Aorta (tissue), 5 donors: ENCODE measurements at regions not wholly inside any gene's neighbourhood (a gene's known extent, or its start where the extent isn't known, plus 50 kb on each side); places are given as distances from the start of the nearest gene placed in this dataset.

ENCODE experiments used
- ATAC-seq: fragments of 200-7000 bp; cut with Tn5 transposase; one replicate; pipeline ENCODE4 v1.9.1; 2022; ENCODE audit warnings: moderate library complexity; ENCODE audit not compliant: low FRiP score
- DNase-seq, 2 donors: peaks; one replicate each; pipeline ENCODE4 v3.0.0-alpha.2; 2020
- H3K27ac ChIP-seq, 2 donors: one replicate each; pipeline ENCODE4 v1.5.1; 2013; ENCODE audit warnings: low read length in 2 of 2, mild to moderate bottlenecking in 2 of 2, moderate library complexity in 2 of 2, control low read depth in 1 of 2, inconsistent platforms in 1 of 2, low read depth in 1 of 2
- H3K27me3 ChIP-seq, 2 donors: one replicate each; pipeline ENCODE4 v1.6.1; 2013; ENCODE audit warnings: control low read depth in 1 of 2, low read length in 1 of 2, mild to moderate bottlenecking in 1 of 2, moderate library complexity in 1 of 2; ENCODE audit not compliant: insufficient read depth in 2 of 2, control insufficient read depth in 1 of 2
- H3K36me3 ChIP-seq, 2 donors: one replicate each; pipeline ENCODE4 v1.6.1; 2013; ENCODE audit warnings: control low read depth in 1 of 2, low read length in 1 of 2, mild to moderate bottlenecking in 1 of 2; ENCODE audit not compliant: insufficient read depth in 2 of 2, control insufficient read depth in 1 of 2
- H3K4me1 ChIP-seq, 2 donors: one replicate each; pipeline ENCODE4 v1.6.1; 2013; ENCODE audit warnings: low read length in 2 of 2, control low read depth in 1 of 2, mild to moderate bottlenecking in 1 of 2, moderate library complexity in 1 of 2; ENCODE audit not compliant: insufficient read depth in 2 of 2, control insufficient read depth in 1 of 2
- H3K4me3 ChIP-seq, 2 donors: one replicate each; pipeline ENCODE4 v1.5.1; 2013; ENCODE audit warnings: low read length in 2 of 2, control low read depth in 1 of 2, mild to moderate bottlenecking in 1 of 2
- H3K9me3 ChIP-seq: one replicate; pipeline ENCODE4 v1.6.1; 2013; ENCODE audit warnings: mild to moderate bottlenecking, low read length; ENCODE audit not compliant: control insufficient read depth
- WGBS, 2 donors: extraction: QIAGEN DNeasy Blood & Tissue Kit; methylation state at CpG; one replicate each; pipeline ENCODE4 v1.1.7; 2013; 5-methylcytosine and 5-hydroxymethylcytosine counted together
- intact Hi-C, 2 donors: fragments of 100-400 bp; cut with DNase I; formaldehyde crosslinking; loops; one replicate each; pipeline versions ENCODE4 v1.14.2 to v1.15.0; 2022
- donor health status: healthy with polysubstance abuse.
- donor health status: Bipolar disorder and iron deficiency.
- donor health status: DM: no; HTN: no; CAD: no.
- donor health status: DM: no; HTN: no; CAD: no.
- donor health status: DM: yes; HTN: yes; CAD: no.

GRCh38 chr19:27792576-27793127 is 1420.3 kb downstream of the UQCRFS1 start:
- ATAC-seq (no peak), DNase-seq (no peak)
- no peaks in the 10 kb centered on the region for H3K4me1 ChIP-seq
- intact Hi-C loops, result no loop called here
- H3K27me3 ChIP-seq, result no peaks in the 10 kb centered on the region
- peaks cover 2% of the 10 kb centered on the region for H3K9me3 ChIP-seq
- peak overlapping the region; percentile 9 to 86 for H3K27ac ChIP-seq
- peak overlapping the region; percentile 56 to 80 for H3K4me3 ChIP-seq
- 9 to 10% methylated on average over 6 of the region's 6 CpGs for WGBS, 2 donors
- no peaks in the 10 kb centered on the region for H3K36me3 ChIP-seq

- intact Hi-C loops, result no loop called here
- WGBS, 2 donors, result 82 to 98% methylated on average over 10 of the region's 10 CpGs
- no peak for ATAC-seq
- Histone ChIP-seq H3K36me3 (peaks cover 0 to 9% of the 10 kb centered on the region in 2 donors), H3K9me3 (peaks cover 21% of the 10 kb centered on the region), H3K27me3 (no peaks in the 10 kb centered on the region), H3K27ac (no peak overlapping the region), H3K4me3 (no peak overlapping the region), H3K4me1 (no peaks in the 10 kb centered on the region)
- DNase-seq, result no peak
Measured at GRCh38 chr19:27780367-27781075, 1432.4 kb downstream of the UQCRFS1 start.

- no peak overlapping the region for H3K4me3 ChIP-seq
- ATAC-seq, result no peak
- peaks cover 23% of the 10 kb centered on the region for H3K9me3 ChIP-seq
- H3K27ac ChIP-seq, result no peak overlapping the region
- WGBS, 2 donors, result 94 to 100% methylated on average over 1 of the region's 1 CpG
- H3K36me3 ChIP-seq, result peaks cover 0 to 11% of the 10 kb centered on the region in 2 donors
- no peaks in the 10 kb centered on the region for H3K4me1 ChIP-seq
- intact Hi-C loops, result no loop called here
- no peaks in the 10 kb centered on the region for H3K27me3 ChIP-seq
- DNase-seq, result no peak
Measured at GRCh38 chr19:27779954-27780353, 1433.0 kb downstream of the UQCRFS1 start.

GRCh38 chr19:27777726-27778125 is 1435.2 kb downstream of the UQCRFS1 start:
- intact Hi-C loops, result no loop called here
- DNase-seq, result no peak
- peaks cover 0 to 11% of the 10 kb centered on the region in 2 donors for H3K36me3 ChIP-seq
- H3K4me1 ChIP-seq, result no peaks in the 10 kb centered on the region
- H3K27ac ChIP-seq, result no peak overlapping the region
- no peak overlapping the region for H3K4me3 ChIP-seq
- ATAC-seq, result no peak
- WGBS, 2 donors, result 96 to 97% methylated on average over 7 of the region's 7 CpGs
- no peaks in the 10 kb centered on the region for H3K27me3 ChIP-seq
- peaks cover 34% of the 10 kb centered on the region for H3K9me3 ChIP-seq

GRCh38 chr19:27777242-27777641 is 1435.7 kb downstream of the UQCRFS1 start:
- intact Hi-C loops, result no loop called here
- Histone ChIP-seq H3K4me1 (no peaks in the 10 kb centered on the region), H3K9me3 (peaks cover 37% of the 10 kb centered on the region), H3K27me3 (no peaks in the 10 kb centered on the region), H3K27ac (no peak overlapping the region), H3K4me3 (no peak overlapping the region), H3K36me3 (peaks cover 0 to 12% of the 10 kb centered on the region in 2 donors)
- 97 to 98% methylated on average over 7 of the region's 7 CpGs for WGBS, 2 donors
- no peak for DNase-seq
- no peak for ATAC-seq

GRCh38 chr19:27776524-27776923 is 1436.4 kb downstream of the UQCRFS1 start:
- intact Hi-C loops, result no loop called here
- Histone ChIP-seq H3K27ac (no peak overlapping the region), H3K27me3 (no peaks in the 10 kb centered on the region), H3K9me3 (peaks cover 39% of the 10 kb centered on the region), H3K36me3 (peaks cover 0 to 14% of the 10 kb centered on the region in 2 donors), H3K4me1 (no peaks in the 10 kb centered on the region), H3K4me3 (no peak overlapping the region)
- DNase-seq (no peak), ATAC-seq (no peak)
- 98 to 100% methylated on average over 3 of the region's 3 CpGs for WGBS, 2 donors

- intact Hi-C loops, result no loop called here
- Histone ChIP-seq H3K4me1 (no peaks in the 10 kb centered on the region), H3K27ac (no peak overlapping the region), H3K27me3 (no peaks in the 10 kb centered on the region), H3K36me3 (peaks cover 0 to 14% of the 10 kb centered on the region in 2 donors), H3K4me3 (no peak overlapping the region), H3K9me3 (peaks cover 39% of the 10 kb centered on the region)
- ATAC-seq (no peak), DNase-seq (no peak)
- 97% methylated on average over 8 of the region's 8 CpGs for WGBS, 2 donors
Measured at GRCh38 chr19:27776020-27776419, 1436.9 kb downstream of the UQCRFS1 start.

- Histone ChIP-seq H3K36me3 (peaks cover 0 to 14% of the 10 kb centered on the region in 2 donors), H3K4me3 (no peak overlapping the region), H3K27ac (no peak overlapping the region), H3K9me3 (peaks cover 40% of the 10 kb centered on the region), H3K27me3 (no peaks in the 10 kb centered on the region), H3K4me1 (no peaks in the 10 kb centered on the region)
- ATAC-seq, result no peak
- WGBS, 2 donors, result 94 to 98% methylated on average over 6 of the region's 6 CpGs
- intact Hi-C loops, result no loop called here
- DNase-seq, result no peak
Measured at GRCh38 chr19:27775395-27775794, 1437.6 kb downstream of the UQCRFS1 start.

- Histone ChIP-seq H3K9me3 (peaks cover 44% of the 10 kb centered on the region), H3K4me3 (no peak overlapping the region), H3K36me3 (peaks cover 0 to 14% of the 10 kb centered on the region in 2 donors), H3K27ac (no peak overlapping the region), H3K27me3 (no peaks in the 10 kb centered on the region), H3K4me1 (no peaks in the 10 kb centered on the region)
- WGBS, 2 donors, result 95 to 96% methylated on average over 7 of the region's 7 CpGs
- intact Hi-C loops, result no loop called here
- ATAC-seq (no peak), DNase-seq (no peak)
Measured at GRCh38 chr19:27774827-27775226, 1438.1 kb downstream of the UQCRFS1 start.
